GM19035 (cell line): ENCODE measurements at regions not wholly inside any gene's neighbourhood (a gene's known extent, or its start where the extent isn't known, plus 50 kb on each side); places are given as distances from the start of the nearest gene placed in this dataset.

Source experiments
- ATAC-seq: cut with Tn5 transposase; IDR thresholded peaks from one replicate; pipeline ENCODE4 v1.9.1; 2021; ENCODE audit not compliant: unreplicated experiment

DNA sequence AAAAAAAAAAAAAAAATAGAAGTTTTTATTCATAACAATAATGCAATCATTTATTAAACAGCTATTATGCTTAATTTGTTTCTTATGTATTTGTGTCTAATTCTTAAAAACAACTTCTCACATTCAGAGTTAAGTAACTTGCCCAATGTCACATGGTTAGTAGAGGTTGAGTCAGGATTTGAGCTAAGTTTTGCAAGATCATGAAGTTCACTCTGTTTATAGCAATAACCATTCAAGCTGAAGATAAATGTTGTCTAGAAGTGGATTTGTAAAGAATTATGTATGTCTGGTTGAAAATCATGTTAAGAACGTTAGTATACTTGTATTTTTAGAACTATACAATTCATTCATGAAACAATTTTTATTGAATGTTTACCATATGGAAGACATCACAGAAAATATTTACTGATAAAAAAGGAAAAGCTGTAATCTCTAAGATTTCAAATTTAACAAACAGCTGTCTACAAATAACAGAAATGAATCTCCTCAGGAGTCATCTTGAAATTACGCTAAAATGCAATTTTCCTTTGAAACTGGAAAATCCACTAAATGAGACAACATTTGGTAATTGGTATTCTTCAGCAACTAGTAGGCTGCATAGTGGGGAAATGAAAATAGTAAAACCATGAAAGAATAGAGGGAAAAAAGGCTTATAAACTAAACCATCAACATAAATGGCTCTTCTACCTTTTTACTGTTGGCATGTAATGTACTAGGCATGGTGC, 70.5 kb upstream of the AHR start:
- ATAC-seq = no peak

GRCh38 chr7:17229228-17229627, 69.2 kb upstream of the AHR start:
- ATAC-seq = no peak

- no peak for ATAC-seq
Observed at GRCh38 chr7:17230099-17230807, 68.2 kb upstream of the AHR start.

- ATAC-seq = no peak
Observed at GRCh38 chr7:17233603-17234002, 64.8 kb upstream of the AHR start.

GRCh38 chr7:17234030-17234397, 64.4 kb upstream of the AHR start:
- peak; percentile 45 for ATAC-seq

- peak; percentile 99 for ATAC-seq
Observed at GRCh38 chr7:17234398-17235031, 63.9 kb upstream of the AHR start.

- ATAC-seq = no peak
Observed at GRCh38 chr7:17236171-17236570, 62.3 kb upstream of the AHR start.

GRCh38 chr7:17236603-17237002, 61.8 kb upstream of the AHR start:
- no peak for ATAC-seq

DNA sequence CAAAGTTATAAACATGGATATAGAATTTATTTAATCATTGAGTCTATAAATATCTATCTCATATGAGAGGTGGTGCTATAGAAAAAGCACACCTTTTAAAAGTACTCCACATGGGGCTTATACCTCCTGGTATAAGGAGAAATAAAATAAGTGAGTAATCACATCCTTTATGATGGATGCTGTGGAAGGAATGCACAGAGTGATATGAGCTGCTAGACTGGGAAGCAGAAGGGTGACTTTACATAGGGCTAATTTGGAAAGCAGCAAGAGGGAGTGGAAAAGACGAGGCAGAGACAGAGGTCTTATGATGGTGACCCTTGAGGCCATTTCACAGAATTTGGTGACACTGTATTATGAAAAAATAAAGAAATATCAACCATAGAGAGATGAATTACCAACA, 59.4 kb upstream of the AHR start:
- no peak for ATAC-seq

- ATAC-seq = no peak
Observed at GRCh38 chr7:17239683-17240521, 58.5 kb upstream of the AHR start.

DNA sequence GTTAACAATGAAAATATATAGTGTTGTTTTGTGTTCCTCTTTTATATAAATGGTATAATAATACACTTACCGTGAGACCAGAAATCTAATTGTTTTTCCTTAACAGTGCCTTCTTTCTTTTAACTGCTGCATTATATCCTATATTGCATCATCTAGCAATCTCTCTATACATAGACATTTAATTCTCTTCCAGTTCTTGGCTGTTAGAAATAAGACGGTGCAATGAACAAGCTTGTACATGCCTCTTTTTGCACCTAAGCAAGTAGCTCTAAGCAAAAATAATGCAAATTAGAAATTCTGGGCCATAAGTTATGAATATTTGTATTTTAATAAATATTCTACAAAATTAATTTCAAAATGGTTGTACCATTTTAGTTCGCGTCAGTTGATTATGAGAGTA, 55.9 kb upstream of the AHR start:
- no peak for ATAC-seq

DNA sequence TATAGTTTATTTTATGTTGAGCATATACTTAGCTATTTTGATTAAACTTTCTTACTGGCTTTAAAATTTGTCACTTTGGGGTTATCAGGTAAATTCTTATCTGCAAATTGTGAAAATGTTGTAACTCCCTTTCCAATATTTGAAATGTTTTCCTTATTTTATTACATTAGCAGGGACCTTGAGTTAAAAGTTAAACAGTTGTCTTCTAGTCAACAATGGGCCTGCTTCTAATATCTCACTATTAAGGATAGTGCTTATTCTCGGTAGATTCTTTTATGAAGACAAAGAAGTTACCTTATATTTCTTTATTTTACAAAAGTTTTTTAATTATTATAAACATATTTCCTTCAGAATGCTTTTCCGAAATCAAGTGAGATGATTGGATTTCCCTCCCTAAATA, 53.7 kb upstream of the AHR start:
- ATAC-seq = no peak

- ATAC-seq = no peak
Observed at GRCh38 chr7:17247357-17247756, 51.1 kb upstream of the AHR start.

GRCh38 chr7:17248527-17248926, 49.9 kb upstream of the AHR start:
- no peak for ATAC-seq
